ENCODE measurements at regions not wholly inside any gene's neighbourhood (a gene's known extent, or its start where the extent isn't known, plus 50 kb on each side); places are given as distances from the start of the nearest gene placed in this dataset.

GRCh38 chr11:97764605-97765004 lies 1256.1 kb upstream of the CNTN5 start:
- RAD21 ChIA-PET (ENCODE audit: unreplicated experiment), result no interaction called here

More at GRCh38 chr11:97764605-97765004, 1256.1 kb upstream of the CNTN5 start:
- FAIRE-seq (no peak), DNase-seq (ENCODE audit: low read depth, low spot score) (no peak), ATAC-seq (no peak)
- Histone ChIP-seq H3K4me2 (ENCODE audit: control insufficient read depth, insufficient read depth) (no peak overlapping the region), H2AFZ (ENCODE audit: control insufficient read depth, low read depth, low read length) (no peak overlapping the region), H3K4me3 (no peak overlapping the region), H3K9ac (ENCODE audit: control insufficient read depth, insufficient read depth, low read length) (no peak overlapping the region), H4K20me1 (ENCODE audit: control insufficient read depth, insufficient read depth) (no peaks in the 10 kb centered on the region), H3K79me2 (ENCODE audit: control insufficient read depth, insufficient read depth, low read length) (no peaks in the 10 kb centered on the region), H3K4me1 (ENCODE audit: control insufficient read depth, insufficient read depth, low read length) (no peaks in the 10 kb centered on the region), H3K36me3 (ENCODE audit: control insufficient read depth in 2 of 2, insufficient read depth in 2 of 2, low read length in 1 of 2) (no peaks in the 10 kb centered on the region), H3K27me3 (replicated peaks in 1 of 2; ENCODE audit: control insufficient read depth in 2 of 2, insufficient read depth in 2 of 2, low read length in 1 of 2) (no peaks in the 10 kb centered on the region), H3K27ac (ENCODE audit: control insufficient read depth, insufficient read depth) (no peak overlapping the region), H3K9me3 (replicated peaks; ENCODE audit: control insufficient read depth, insufficient read depth, low read length) (no peaks in the 10 kb centered on the region)
- intact Hi-C loops (cut with micrococcal nuclease; ENCODE audit: unreplicated experiment), result no loop called here
- WGBS (ENCODE audit: insufficient coverage, insufficient replicate concordance, low lambda C conversion rate, missing lambda C conversion rate), result 6% methylated on average over 2 of the region's 2 CpGs
- ChIA-PET CTCF (no interaction called here), SMC1A (ENCODE audit: uncharacterized antibody, unreplicated experiment) (no interaction called here), POLR2A (no interaction called here)
- BruUV-seq (replicated peaks), result no TSS peak
- in situ Hi-C loops (cut with MboI), result no loop called here
- TF ChIP-seq TARDBP (IDR thresholded peaks at IDR 0.05; ENCODE audit: borderline replicate concordance), result no peak
- TF ChIP-seq SIX5 (IDR thresholded peaks at IDR 0.05; ENCODE audit: low read depth, low read length, severe bottlenecking), result no peak
- TF ChIP-seq NR2F1 (conservative IDR thresholded peaks at IDR 0.05), result no peak
- TF ChIP-seq SPI1 (IDR thresholded peaks at IDR 0.05; ENCODE audit: borderline replicate concordance, insufficient read depth, low read depth, low read length), result no peak
- TF ChIP-seq RELA (IDR thresholded peaks at IDR 0.05; ENCODE audit: borderline replicate concordance, partially characterized antibody), result no peak
- TF ChIP-seq CREM (IDR thresholded peaks at IDR 0.05; ENCODE audit: low read depth), result no peak
- TF ChIP-seq, protein P1, sequence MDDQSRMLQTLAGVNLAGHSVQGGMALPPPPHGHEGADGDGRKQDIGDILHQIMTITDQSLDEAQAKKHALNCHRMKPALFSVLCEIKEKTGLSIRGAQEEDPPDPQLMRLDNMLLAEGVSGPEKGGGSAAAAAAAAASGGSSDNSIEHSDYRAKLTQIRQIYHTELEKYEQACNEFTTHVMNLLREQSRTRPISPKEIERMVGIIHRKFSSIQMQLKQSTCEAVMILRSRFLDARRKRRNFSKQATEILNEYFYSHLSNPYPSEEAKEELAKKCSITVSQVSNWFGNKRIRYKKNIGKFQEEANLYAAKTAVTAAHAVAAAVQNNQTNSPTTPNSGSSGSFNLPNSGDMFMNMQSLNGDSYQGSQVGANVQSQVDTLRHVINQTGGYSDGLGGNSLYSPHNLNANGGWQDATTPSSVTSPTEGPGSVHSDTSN (IDR thresholded peaks at IDR 0.05; ENCODE audit: insufficient replicate concordance, low read depth, low read length), result no peak
- no peak for TF ChIP-seq RUNX3 (IDR thresholded peaks at IDR 0.05; ENCODE audit: low read length)
- TF ChIP-seq NR2C2 (IDR thresholded peaks at IDR 0.05; ENCODE audit: borderline replicate concordance, control insufficient read depth, insufficient read length, low read depth), result no peak
- no peak for TF ChIP-seq ZZZ3 (IDR thresholded peaks at IDR 0.05; ENCODE audit: control insufficient read depth, insufficient read length, low read depth)
- TF ChIP-seq, protein P2, sequence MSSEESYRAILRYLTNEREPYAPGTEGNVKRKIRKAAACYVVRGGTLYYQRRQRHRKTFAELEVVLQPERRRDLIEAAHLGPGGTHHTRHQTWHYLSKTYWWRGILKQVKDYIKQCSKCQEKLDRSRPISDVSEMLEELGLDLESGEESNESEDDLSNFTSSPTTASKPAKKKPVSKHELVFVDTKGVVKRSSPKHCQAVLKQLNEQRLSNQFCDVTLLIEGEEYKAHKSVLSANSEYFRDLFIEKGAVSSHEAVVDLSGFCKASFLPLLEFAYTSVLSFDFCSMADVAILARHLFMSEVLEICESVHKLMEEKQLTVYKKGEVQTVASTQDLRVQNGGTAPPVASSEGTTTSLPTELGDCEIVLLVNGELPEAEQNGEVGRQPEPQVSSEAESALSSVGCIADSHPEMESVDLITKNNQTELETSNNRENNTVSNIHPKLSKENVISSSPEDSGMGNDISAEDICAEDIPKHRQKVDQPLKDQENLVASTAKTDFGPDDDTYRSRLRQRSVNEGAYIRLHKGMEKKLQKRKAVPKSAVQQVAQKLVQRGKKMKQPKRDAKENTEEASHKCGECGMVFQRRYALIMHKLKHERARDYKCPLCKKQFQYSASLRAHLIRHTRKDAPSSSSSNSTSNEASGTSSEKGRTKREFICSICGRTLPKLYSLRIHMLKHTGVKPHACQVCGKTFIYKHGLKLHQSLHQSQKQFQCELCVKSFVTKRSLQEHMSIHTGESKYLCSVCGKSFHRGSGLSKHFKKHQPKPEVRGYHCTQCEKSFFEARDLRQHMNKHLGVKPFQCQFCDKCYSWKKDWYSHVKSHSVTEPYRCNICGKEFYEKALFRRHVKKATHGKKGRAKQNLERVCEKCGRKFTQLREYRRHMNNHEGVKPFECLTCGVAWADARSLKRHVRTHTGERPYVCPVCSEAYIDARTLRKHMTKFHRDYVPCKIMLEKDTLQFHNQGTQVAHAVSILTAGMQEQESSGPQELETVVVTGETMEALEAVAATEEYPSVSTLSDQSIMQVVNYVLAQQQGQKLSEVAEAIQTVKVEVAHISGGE (CRISPR knock-in tag; IDR thresholded peaks at IDR 0.05), result no peak
- no peak for TF ChIP-seq ZNF207 (IDR thresholded peaks at IDR 0.05; ENCODE audit: borderline replicate concordance)

Data from GM12878 (cell line).